Endodermal cell (in vitro differentiated cells): ENCODE measurements at regions not wholly inside any gene's neighbourhood (a gene's known extent, or its start where the extent isn't known, plus 50 kb on each side); places are given as distances from the start of the nearest gene placed in this dataset.

ENCODE experiments used
- DNase-seq: peaks from one replicate; pipeline ENCODE4 v3.0.0-alpha.2; 2017
- H3K27ac ChIP-seq: 2 replicates; pipeline ENCODE4 v1.5.1; 2013; ENCODE audit warnings: mild to moderate bottlenecking, low read depth, low read length, moderate library complexity
- H3K27me3 ChIP-seq: 2 replicates; pipeline ENCODE4 v1.6.1; 2013; ENCODE audit warnings: mild to moderate bottlenecking, low read length, moderate library complexity; ENCODE audit not compliant: insufficient read depth, control insufficient read depth, poor library complexity, severe bottlenecking
- H3K36me3 ChIP-seq: 2 replicates; pipeline ENCODE4 v1.7.0; 2013; ENCODE audit warnings: mild to moderate bottlenecking, low read length, moderate library complexity; ENCODE audit not compliant: control insufficient read depth, insufficient read depth
- H3K4me1 ChIP-seq: one replicate; pipeline ENCODE4 v1.7.0; 2013; ENCODE audit warnings: low read length; ENCODE audit not compliant: control insufficient read depth, insufficient read depth
- H3K4me3 ChIP-seq: 2 replicates; pipeline ENCODE4 v1.5.1; 2013; ENCODE audit warnings: mild to moderate bottlenecking, low read length, moderate library complexity
- H3K9ac ChIP-seq: 2 replicates; pipeline ENCODE4 v1.6.1; 2013; ENCODE audit warnings: mild to moderate bottlenecking, low read length, moderate library complexity; ENCODE audit not compliant: poor library complexity, severe bottlenecking; ENCODE audit errors: extremely low read depth
- H3K9me3 ChIP-seq: 2 replicates; pipeline ENCODE4 v1.6.1; 2013; ENCODE audit warnings: mild to moderate bottlenecking, low read length, moderate library complexity; ENCODE audit not compliant: control insufficient read depth
- H3K27ac Mint-ChIP-seq: 2 replicates; pipeline ENCODE4 v1.8.0; 2020; ENCODE audit warnings: mixed read lengths
- H3K27me3 Mint-ChIP-seq: 2 replicates; pipeline ENCODE4 v1.8.0; 2021; ENCODE audit warnings: mild to moderate bottlenecking, mixed read lengths; ENCODE audit not compliant: insufficient read depth
- H3K36me3 Mint-ChIP-seq: 2 replicates; pipeline ENCODE4 v1.8.0; 2020; ENCODE audit warnings: low read depth, mixed read lengths
- H3K4me1 Mint-ChIP-seq: 2 replicates; pipeline ENCODE4 v1.8.0; 2020; ENCODE audit warnings: mixed read lengths
- H3K4me3 Mint-ChIP-seq: 2 replicates; pipeline ENCODE4 v1.8.0; 2020; ENCODE audit warnings: mild to moderate bottlenecking, moderate library complexity, mixed read lengths
- H3K9me3 Mint-ChIP-seq: 2 replicates; pipeline ENCODE4 v1.8.0; 2020; ENCODE audit warnings: mild to moderate bottlenecking, mixed read lengths
- CTCF ChIP-seq: fragments of 200-600 bp; sonication (generic); conservative IDR thresholded peaks from 2 replicates; pipeline ENCODE4 v1.5.0; 2021; ENCODE audit warnings: antibody characterized with exemption, mild to moderate bottlenecking
- WGBS, 2 experiments: methylation state at CpG; one replicate each; pipeline versions ENCODE4 v1.1.5 to v1.1.7; 2013; ENCODE audit warnings: missing lambda C conversion rate in 2 of 2, mixed read lengths in 1 of 2; ENCODE audit not compliant: insufficient coverage in 1 of 2, insufficient read length in 1 of 2; 5-methylcytosine and 5-hydroxymethylcytosine counted together

- Mint-ChIP-seq H3K9me3 (no peaks in the 10 kb centered on the region), H3K27ac (no peak overlapping the region)
Measured at GRCh38 chr13:64488731-64489130, 2741.4 kb downstream of the PCDH9 start.

DNA sequence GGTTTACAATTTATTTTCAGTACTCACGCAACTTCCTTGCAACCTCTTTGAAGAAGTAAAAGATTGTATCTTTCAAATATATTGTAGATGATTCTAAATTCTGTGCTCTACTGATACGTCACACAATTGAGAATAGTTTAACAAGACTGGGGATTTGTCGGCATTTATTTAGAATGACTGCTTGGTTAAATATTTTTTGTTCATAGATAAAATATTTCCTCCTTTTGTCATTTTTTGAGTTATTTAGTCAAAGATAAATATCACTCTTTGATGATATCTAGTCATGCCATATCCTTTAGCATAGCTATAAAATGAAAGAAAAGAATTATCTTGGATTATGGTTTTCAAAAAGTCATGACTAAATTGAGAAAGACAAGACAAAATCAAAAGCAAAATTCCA, 2747.8 kb downstream of the PCDH9 start:
- no peaks in the 10 kb centered on the region for H3K9me3 ChIP-seq
- H3K9ac ChIP-seq, result no peak overlapping the region
- WGBS, 2 experiments, result 100% methylated on average over 2 of the region's 3 CpGs; no CpG with 5 or more reads in 1 of the 2 experiments
- Mint-ChIP-seq H3K4me1 (no peaks in the 10 kb centered on the region), H3K27me3 (no peaks in the 10 kb centered on the region), H3K36me3 (no peaks in the 10 kb centered on the region), H3K27ac (no peak overlapping the region), H3K9me3 (no peaks in the 10 kb centered on the region), H3K4me3 (no peak overlapping the region)
- H3K27ac ChIP-seq, result no peak overlapping the region
- H3K36me3 ChIP-seq, result no peaks in the 10 kb centered on the region
- no peak overlapping the region for H3K4me3 ChIP-seq
- no peak for TF ChIP-seq CTCF
- no peaks in the 10 kb centered on the region for H3K4me1 ChIP-seq
- no peaks in the 10 kb centered on the region for H3K27me3 ChIP-seq
- no peak for DNase-seq

More at GRCh38 chr13:64488731-64489130, 2741.4 kb downstream of the PCDH9 start:
- TF ChIP-seq CTCF, result no peak
- Histone ChIP-seq H3K27me3 (no peaks in the 10 kb centered on the region), H3K27ac (no peak overlapping the region), H3K36me3 (no peaks in the 10 kb centered on the region), H3K4me1 (no peaks in the 10 kb centered on the region), H3K4me3 (no peak overlapping the region), H3K9ac (no peak overlapping the region), H3K9me3 (no peaks in the 10 kb centered on the region)
- Mint-ChIP-seq H3K4me3 (no peak overlapping the region), H3K4me1 (no peaks in the 10 kb centered on the region), H3K36me3 (no peaks in the 10 kb centered on the region), H3K27me3 (no peaks in the 10 kb centered on the region)
- no peak for DNase-seq

- 77% methylated on average over 1 of the region's 1 CpG; no CpG with 5 or more reads in 1 of the 2 experiments for WGBS, 2 experiments
- H3K9me3 ChIP-seq, result no peaks in the 10 kb centered on the region
- H3K4me3 ChIP-seq, result no peak overlapping the region
- Mint-ChIP-seq H3K4me3 (no peak overlapping the region), H3K27ac (no peak overlapping the region), H3K36me3 (peaks cover 4% of the 10 kb centered on the region), H3K9me3 (peaks cover 7% of the 10 kb centered on the region), H3K27me3 (no peaks in the 10 kb centered on the region), H3K4me1 (no peaks in the 10 kb centered on the region)
- no peak for DNase-seq
- H3K27ac ChIP-seq, result no peak overlapping the region
- H3K4me1 ChIP-seq, result no peaks in the 10 kb centered on the region
- H3K9ac ChIP-seq, result no peak overlapping the region
- no peaks in the 10 kb centered on the region for H3K27me3 ChIP-seq
- no peaks in the 10 kb centered on the region for H3K36me3 ChIP-seq
- no peak for TF ChIP-seq CTCF
Measured at GRCh38 chr13:64480672-64481071, 2749.5 kb downstream of the PCDH9 start.
